ENCODE measurements at regions not wholly inside any gene's neighbourhood (a gene's known extent, or its start where the extent isn't known, plus 50 kb on each side); places are given as distances from the start of the nearest gene placed in this dataset.
A peak's percentile ranks its signal among the peaks of the same experiment; 100 is the strongest.

DNA sequence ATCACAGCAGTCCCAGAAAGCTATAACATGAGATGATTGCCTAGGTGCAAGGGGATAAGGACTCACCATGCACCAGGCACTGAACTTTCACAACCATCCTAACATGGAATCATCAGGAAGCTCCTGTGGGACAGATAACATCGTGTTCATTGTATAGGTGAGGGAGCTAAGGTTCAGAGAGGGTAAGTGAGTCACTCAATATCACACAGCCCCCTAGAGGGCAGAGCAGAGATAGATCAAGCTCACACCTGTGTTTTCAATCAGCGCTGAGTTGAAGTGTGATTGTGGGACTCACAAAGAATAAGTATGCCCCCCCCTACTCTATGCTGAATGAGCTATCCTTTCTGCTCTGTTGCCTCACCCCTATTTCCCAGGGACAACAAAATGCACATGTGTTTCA, 377.7 kb upstream of the ERCC4 start:
- Mint-ChIP-seq H3K27me3 (ENCODE audit: insufficient read depth, low read depth, poor library complexity) (no peaks in the 10 kb centered on the region), H3K4me1 (no peaks in the 10 kb centered on the region), H3K4me3 (no peak overlapping the region), H3K27ac (no peak overlapping the region), H3K9me3 (no peaks in the 10 kb centered on the region), H3K36me3 (ENCODE audit: low read depth) (no peaks in the 10 kb centered on the region)
- peaks cover 6% of the 10 kb centered on the region for H3K9me2 ChIP-seq (ENCODE audit: insufficient read depth)
- no peaks in the 10 kb centered on the region for H3K27me3 ChIP-seq (ENCODE audit: insufficient read depth)
- H3K4me3 ChIP-seq, result no peak overlapping the region
- H3K36me3 ChIP-seq (ENCODE audit: insufficient read depth), result no peaks in the 10 kb centered on the region
- H3K4me1 ChIP-seq (ENCODE audit: insufficient read depth), result no peaks in the 10 kb centered on the region
- no peak overlapping the region for H3K4me2 ChIP-seq
- no peak overlapping the region for H3K27ac ChIP-seq (ENCODE audit: low read depth)
- ATAC-seq (no peak), DNase-seq (ENCODE audit: low spot score) (no peak)
- H2AFZ ChIP-seq, result no peak overlapping the region
- H3F3A ChIP-seq (replicated peaks; ENCODE audit: low read depth), result no peaks in the 10 kb centered on the region
- no peaks in the 10 kb centered on the region for H3K79me2 ChIP-seq (replicated peaks; ENCODE audit: insufficient read depth)
- TF ChIP-seq, protein P1, sequence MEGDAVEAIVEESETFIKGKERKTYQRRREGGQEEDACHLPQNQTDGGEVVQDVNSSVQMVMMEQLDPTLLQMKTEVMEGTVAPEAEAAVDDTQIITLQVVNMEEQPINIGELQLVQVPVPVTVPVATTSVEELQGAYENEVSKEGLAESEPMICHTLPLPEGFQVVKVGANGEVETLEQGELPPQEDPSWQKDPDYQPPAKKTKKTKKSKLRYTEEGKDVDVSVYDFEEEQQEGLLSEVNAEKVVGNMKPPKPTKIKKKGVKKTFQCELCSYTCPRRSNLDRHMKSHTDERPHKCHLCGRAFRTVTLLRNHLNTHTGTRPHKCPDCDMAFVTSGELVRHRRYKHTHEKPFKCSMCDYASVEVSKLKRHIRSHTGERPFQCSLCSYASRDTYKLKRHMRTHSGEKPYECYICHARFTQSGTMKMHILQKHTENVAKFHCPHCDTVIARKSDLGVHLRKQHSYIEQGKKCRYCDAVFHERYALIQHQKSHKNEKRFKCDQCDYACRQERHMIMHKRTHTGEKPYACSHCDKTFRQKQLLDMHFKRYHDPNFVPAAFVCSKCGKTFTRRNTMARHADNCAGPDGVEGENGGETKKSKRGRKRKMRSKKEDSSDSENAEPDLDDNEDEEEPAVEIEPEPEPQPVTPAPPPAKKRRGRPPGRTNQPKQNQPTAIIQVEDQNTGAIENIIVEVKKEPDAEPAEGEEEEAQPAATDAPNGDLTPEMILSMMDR (conservative IDR thresholded peaks at IDR 0.05; ENCODE audit: low read depth in 2 of 2), result peak; percentile 16 to 35; a peak in 3 of 4 replicates
- no peak for TF ChIP-seq ZNF331 (CRISPR knock-in tag; IDR thresholded peaks at IDR 0.05; ENCODE audit: low read depth)
- no peaks in the 10 kb centered on the region for H4K20me1 ChIP-seq (replicated peaks; ENCODE audit: insufficient read depth)

DNA sequence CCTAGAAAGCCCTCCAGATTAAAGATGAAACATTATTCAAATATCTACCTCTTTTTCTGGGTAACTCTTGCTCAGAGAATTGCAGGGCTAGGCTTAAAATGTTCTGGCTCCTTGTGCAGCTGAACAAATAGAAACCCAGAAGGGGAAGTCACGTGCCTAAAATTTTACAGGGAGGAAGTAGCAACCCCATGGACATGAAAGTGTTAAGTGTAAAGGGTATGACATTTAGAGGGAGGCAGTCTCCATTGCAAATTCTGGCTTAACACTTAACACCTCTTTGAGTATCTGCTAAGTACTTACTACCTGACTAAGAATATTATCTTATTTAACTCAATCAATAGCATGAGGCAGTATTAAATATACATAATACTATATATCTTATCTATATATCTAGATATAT, 376.1 kb upstream of the ERCC4 start:
- no peak overlapping the region for H3K27ac Mint-ChIP-seq
- Histone ChIP-seq H4K20me1 (replicated peaks; ENCODE audit: insufficient read depth) (no peaks in the 10 kb centered on the region), H3K27me3 (ENCODE audit: insufficient read depth) (no peaks in the 10 kb centered on the region), H3K36me3 (ENCODE audit: insufficient read depth) (no peaks in the 10 kb centered on the region), H3K4me2 (no peak overlapping the region), H3K79me2 (replicated peaks; ENCODE audit: insufficient read depth) (no peaks in the 10 kb centered on the region), H3K4me3 (no peak overlapping the region), H3F3A (replicated peaks; ENCODE audit: low read depth) (no peaks in the 10 kb centered on the region), H3K27ac (ENCODE audit: low read depth) (no peak overlapping the region), H3K4me1 (ENCODE audit: insufficient read depth) (no peaks in the 10 kb centered on the region), H2AFZ (no peak overlapping the region), H3K9me2 (ENCODE audit: insufficient read depth) (peaks cover 6% of the 10 kb centered on the region)
- H3K27me3 Mint-ChIP-seq (ENCODE audit: insufficient read depth, low read depth, poor library complexity), result no peaks in the 10 kb centered on the region
- ATAC-seq (no peak), DNase-seq (ENCODE audit: low spot score) (no peak)
- no peaks in the 10 kb centered on the region for H3K9me3 Mint-ChIP-seq
- no peaks in the 10 kb centered on the region for H3K4me1 Mint-ChIP-seq
- no peak overlapping the region for H3K4me3 Mint-ChIP-seq
- H3K36me3 Mint-ChIP-seq (ENCODE audit: low read depth), result no peaks in the 10 kb centered on the region
- TF ChIP-seq, protein P2, sequence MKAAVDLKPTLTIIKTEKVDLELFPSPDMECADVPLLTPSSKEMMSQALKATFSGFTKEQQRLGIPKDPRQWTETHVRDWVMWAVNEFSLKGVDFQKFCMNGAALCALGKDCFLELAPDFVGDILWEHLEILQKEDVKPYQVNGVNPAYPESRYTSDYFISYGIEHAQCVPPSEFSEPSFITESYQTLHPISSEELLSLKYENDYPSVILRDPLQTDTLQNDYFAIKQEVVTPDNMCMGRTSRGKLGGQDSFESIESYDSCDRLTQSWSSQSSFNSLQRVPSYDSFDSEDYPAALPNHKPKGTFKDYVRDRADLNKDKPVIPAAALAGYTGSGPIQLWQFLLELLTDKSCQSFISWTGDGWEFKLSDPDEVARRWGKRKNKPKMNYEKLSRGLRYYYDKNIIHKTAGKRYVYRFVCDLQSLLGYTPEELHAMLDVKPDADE (IDR thresholded peaks at IDR 0.05), result no peak
- TF ChIP-seq, protein P3, sequence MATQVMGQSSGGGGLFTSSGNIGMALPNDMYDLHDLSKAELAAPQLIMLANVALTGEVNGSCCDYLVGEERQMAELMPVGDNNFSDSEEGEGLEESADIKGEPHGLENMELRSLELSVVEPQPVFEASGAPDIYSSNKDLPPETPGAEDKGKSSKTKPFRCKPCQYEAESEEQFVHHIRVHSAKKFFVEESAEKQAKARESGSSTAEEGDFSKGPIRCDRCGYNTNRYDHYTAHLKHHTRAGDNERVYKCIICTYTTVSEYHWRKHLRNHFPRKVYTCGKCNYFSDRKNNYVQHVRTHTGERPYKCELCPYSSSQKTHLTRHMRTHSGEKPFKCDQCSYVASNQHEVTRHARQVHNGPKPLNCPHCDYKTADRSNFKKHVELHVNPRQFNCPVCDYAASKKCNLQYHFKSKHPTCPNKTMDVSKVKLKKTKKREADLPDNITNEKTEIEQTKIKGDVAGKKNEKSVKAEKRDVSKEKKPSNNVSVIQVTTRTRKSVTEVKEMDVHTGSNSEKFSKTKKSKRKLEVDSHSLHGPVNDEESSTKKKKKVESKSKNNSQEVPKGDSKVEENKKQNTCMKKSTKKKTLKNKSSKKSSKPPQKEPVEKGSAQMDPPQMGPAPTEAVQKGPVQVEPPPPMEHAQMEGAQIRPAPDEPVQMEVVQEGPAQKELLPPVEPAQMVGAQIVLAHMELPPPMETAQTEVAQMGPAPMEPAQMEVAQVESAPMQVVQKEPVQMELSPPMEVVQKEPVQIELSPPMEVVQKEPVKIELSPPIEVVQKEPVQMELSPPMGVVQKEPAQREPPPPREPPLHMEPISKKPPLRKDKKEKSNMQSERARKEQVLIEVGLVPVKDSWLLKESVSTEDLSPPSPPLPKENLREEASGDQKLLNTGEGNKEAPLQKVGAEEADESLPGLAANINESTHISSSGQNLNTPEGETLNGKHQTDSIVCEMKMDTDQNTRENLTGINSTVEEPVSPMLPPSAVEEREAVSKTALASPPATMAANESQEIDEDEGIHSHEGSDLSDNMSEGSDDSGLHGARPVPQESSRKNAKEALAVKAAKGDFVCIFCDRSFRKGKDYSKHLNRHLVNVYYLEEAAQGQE (IDR thresholded peaks at IDR 0.05; ENCODE audit: unreplicated experiment), result no peak
- TF ChIP-seq NANOG (IDR thresholded peaks at IDR 0.05; ENCODE audit: borderline replicate concordance), result no peak
- TF ChIP-seq CREB1 (CRISPR knock-in tag; IDR thresholded peaks at IDR 0.05; ENCODE audit: low read depth), result no peak
- TF ChIP-seq, protein P4, sequence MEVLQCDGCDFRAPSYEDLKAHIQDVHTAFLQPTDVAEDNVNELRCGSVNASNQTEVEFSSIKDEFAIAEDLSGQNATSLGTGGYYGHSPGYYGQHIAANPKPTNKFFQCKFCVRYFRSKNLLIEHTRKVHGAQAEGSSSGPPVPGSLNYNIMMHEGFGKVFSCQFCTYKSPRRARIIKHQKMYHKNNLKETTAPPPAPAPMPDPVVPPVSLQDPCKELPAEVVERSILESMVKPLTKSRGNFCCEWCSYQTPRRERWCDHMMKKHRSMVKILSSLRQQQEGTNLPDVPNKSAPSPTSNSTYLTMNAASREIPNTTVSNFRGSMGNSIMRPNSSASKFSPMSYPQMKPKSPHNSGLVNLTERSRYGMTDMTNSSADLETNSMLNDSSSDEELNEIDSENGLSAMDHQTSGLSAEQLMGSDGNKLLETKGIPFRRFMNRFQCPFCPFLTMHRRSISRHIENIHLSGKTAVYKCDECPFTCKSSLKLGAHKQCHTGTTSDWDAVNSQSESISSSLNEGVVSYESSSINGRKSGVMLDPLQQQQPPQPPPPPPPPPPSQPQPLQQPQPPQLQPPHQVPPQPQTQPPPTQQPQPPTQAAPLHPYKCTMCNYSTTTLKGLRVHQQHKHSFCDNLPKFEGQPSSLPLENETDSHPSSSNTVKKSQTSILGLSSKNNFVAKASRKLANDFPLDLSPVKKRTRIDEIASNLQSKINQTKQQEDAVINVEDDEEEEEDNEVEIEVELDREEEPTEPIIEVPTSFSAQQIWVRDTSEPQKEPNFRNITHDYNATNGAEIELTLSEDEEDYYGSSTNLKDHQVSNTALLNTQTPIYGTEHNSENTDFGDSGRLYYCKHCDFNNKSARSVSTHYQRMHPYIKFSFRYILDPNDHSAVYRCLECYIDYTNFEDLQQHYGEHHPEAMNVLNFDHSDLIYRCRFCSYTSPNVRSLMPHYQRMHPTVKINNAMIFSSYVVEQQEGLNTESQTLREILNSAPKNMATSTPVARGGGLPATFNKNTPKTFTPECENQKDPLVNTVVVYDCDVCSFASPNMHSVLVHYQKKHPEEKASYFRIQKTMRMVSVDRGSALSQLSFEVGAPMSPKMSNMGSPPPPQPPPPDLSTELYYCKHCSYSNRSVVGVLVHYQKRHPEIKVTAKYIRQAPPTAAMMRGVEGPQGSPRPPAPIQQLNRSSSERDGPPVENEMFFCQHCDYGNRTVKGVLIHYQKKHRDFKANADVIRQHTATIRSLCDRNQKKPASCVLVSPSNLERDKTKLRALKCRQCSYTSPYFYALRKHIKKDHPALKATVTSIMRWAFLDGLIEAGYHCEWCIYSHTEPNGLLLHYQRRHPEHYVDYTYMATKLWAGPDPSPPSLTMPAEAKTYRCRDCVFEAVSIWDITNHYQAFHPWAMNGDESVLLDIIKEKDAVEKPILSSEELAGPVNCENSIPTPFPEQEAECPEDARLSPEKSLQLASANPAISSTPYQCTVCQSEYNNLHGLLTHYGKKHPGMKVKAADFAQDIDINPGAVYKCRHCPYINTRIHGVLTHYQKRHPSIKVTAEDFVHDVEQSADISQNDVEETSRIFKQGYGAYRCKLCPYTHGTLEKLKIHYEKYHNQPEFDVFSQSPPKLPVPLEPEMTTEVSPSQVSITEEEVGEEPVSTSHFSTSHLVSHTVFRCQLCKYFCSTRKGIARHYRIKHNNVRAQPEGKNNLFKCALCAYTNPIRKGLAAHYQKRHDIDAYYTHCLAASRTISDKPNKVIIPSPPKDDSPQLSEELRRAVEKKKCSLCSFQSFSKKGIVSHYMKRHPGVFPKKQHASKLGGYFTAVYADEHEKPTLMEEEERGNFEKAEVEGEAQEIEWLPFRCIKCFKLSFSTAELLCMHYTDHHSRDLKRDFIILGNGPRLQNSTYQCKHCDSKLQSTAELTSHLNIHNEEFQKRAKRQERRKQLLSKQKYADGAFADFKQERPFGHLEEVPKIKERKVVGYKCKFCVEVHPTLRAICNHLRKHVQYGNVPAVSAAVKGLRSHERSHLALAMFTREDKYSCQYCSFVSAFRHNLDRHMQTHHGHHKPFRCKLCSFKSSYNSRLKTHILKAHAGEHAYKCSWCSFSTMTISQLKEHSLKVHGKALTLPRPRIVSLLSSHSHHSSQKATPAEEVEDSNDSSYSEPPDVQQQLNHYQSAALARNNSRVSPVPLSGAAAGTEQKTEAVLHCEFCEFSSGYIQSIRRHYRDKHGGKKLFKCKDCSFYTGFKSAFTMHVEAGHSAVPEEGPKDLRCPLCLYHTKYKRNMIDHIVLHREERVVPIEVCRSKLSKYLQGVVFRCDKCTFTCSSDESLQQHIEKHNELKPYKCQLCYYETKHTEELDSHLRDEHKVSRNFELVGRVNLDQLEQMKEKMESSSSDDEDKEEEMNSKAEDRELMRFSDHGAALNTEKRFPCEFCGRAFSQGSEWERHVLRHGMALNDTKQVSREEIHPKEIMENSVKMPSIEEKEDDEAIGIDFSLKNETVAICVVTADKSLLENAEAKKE (CRISPR knock-in tag; IDR thresholded peaks at IDR 0.05), result no peak
- TF ChIP-seq ZNF114 (CRISPR knock-in tag; IDR thresholded peaks at IDR 0.05), result no peak
